Endothelial cell of umbilical vein (primary cell): ENCODE measurements at regions not wholly inside any gene's neighbourhood (a gene's known extent, or its start where the extent isn't known, plus 50 kb on each side); places are given as distances from the start of the nearest gene placed in this dataset.

ENCODE experiments used
- BruUV-seq: library from RNA; stranded (reverse); fragments of 400-500 nt; replicated peaks from 2 replicates; lab custom pipeline; 2021; lab: Mats Ljungman, UMichigan
- CTCF ChIA-PET: fragments of 300-600, 350-600 bp; sonication (Branson Sonifier 250); formaldehyde crosslinking; loops from one replicate; lab custom pipeline; 2021; ENCODE audit warnings: antibody characterized with exemption, inconsistent platforms; lab: Charles Lee
- POLR2A ChIA-PET: fragments of 300-600, 350-600 bp; sonication (Branson Sonifier 250); formaldehyde crosslinking; loops from one replicate; lab custom pipeline; 2021; ENCODE audit warnings: antibody characterized with exemption, inconsistent platforms; lab: Charles Lee
- DNase-seq: peaks from one replicate; pipeline ENCODE4 v3.0.0-alpha.2; 2011; ENCODE audit warnings: low read depth, low spot score
- FAIRE-seq: peaks from 2 replicates; lab custom pipeline; 2011; peaks lifted over from hg19 to GRCh38; lab: Jason Lieb, UNC
- H2AFZ ChIP-seq: 2 replicates; pipeline ENCODE4 v1.6.0; 2012; ENCODE audit warnings: low read depth, low read length, control low read depth, inconsistent platforms
- H3K27ac ChIP-seq: 2 replicates; pipeline ENCODE4 v1.5.1; 2011; ENCODE audit warnings: low read depth, mild to moderate bottlenecking, control low read depth, low read length, moderate library complexity; ENCODE audit not compliant: insufficient read depth
- H3K27me3 ChIP-seq, 2 experiments: 2 replicates each; pipeline versions ENCODE4 v1.6.0 to v1.6.1; 2011; ENCODE audit warnings: low read length in 2 of 2, mixed read lengths in 1 of 2; ENCODE audit not compliant: control insufficient read depth in 2 of 2, insufficient read depth in 2 of 2
- H3K36me3 ChIP-seq, 2 experiments: 2 replicates in 1 of 2; 3 replicates in 1 of 2; pipeline ENCODE4 v1.5.1; 2011; ENCODE audit warnings: low read length in 2 of 2, mild to moderate bottlenecking in 1 of 2, moderate library complexity in 1 of 2; ENCODE audit not compliant: control insufficient read depth in 2 of 2, insufficient read depth in 2 of 2; ENCODE audit errors: extremely low read depth in 1 of 2
- H3K4me1 ChIP-seq: 3 replicates; pipeline ENCODE4 v1.5.1; 2011; ENCODE audit warnings: mild to moderate bottlenecking, low read length; ENCODE audit not compliant: control insufficient read depth, insufficient read depth; ENCODE audit errors: extremely low read depth
- H3K4me2 ChIP-seq: 2 replicates; pipeline ENCODE4 v1.6.1; 2011; ENCODE audit warnings: low read length, control low read depth, mixed read lengths; ENCODE audit not compliant: insufficient read depth
- H3K4me3 ChIP-seq, 3 experiments: fragments of 200-600 bp in 1 of 3; sonication (generic), shearing (Covaris generic) in 1 of 3; replicated peaks in 1 of 3; 2 replicates each; pipeline ENCODE4 v1.5.1; 2011 to 2016; ENCODE audit warnings: control low read depth in 3 of 3, low read length in 3 of 3, mild to moderate bottlenecking in 2 of 3, inconsistent platforms in 1 of 3, low read depth in 1 of 3, moderate library complexity in 1 of 3; ENCODE audit not compliant: insufficient read depth in 1 of 3
- H3K79me2 ChIP-seq: 2 replicates; pipeline ENCODE4 v1.6.0; 2012; ENCODE audit warnings: low read length, inconsistent platforms; ENCODE audit not compliant: control insufficient read depth, insufficient read depth
- H3K9ac ChIP-seq: replicated peaks from 2 replicates; pipeline ENCODE3; 2011; ENCODE audit warnings: low read length, control low read depth; ENCODE audit not compliant: insufficient read depth; ENCODE audit errors: extremely low read depth
- H3K9me1 ChIP-seq: replicated peaks from 3 replicates; pipeline ENCODE4 v1.6.0; 2011; ENCODE audit warnings: mild to moderate bottlenecking, low read length; ENCODE audit not compliant: control insufficient read depth, insufficient read depth; ENCODE audit errors: extremely low read depth
- H3K9me3 ChIP-seq: replicated peaks from 2 replicates; pipeline ENCODE4 v1.5.1; 2012; ENCODE audit warnings: low read length, inconsistent platforms; ENCODE audit not compliant: control insufficient read depth, insufficient read depth
- H4K20me1 ChIP-seq: replicated peaks from 2 replicates; pipeline ENCODE3; 2011; ENCODE audit warnings: mild to moderate bottlenecking, low read length; ENCODE audit not compliant: control insufficient read depth, insufficient read depth; ENCODE audit errors: extremely low read depth
- EZH2 ChIP-seq: IDR thresholded peaks from 2 replicates; pipeline ENCODE4 v1.6.1; 2012; ENCODE audit warnings: borderline replicate concordance, low read depth, mild to moderate bottlenecking, moderate library complexity, low read length, inconsistent platforms; ENCODE audit not compliant: severe bottlenecking
- FOS ChIP-seq: IDR thresholded peaks from 2 replicates; pipeline ENCODE4 v1.6.1; 2011; ENCODE audit warnings: mild to moderate bottlenecking, low read length, moderate library complexity, borderline replicate concordance; ENCODE audit not compliant: insufficient read depth
- GATA2 ChIP-seq: IDR thresholded peaks from 2 replicates; pipeline ENCODE4 v1.7.0; 2011; ENCODE audit warnings: low read depth, mild to moderate bottlenecking, moderate library complexity, mixed read lengths, low read length; ENCODE audit not compliant: insufficient read length, insufficient read depth
- JUN ChIP-seq: IDR thresholded peaks from 2 replicates; pipeline ENCODE4 v1.6.1; 2011; ENCODE audit warnings: borderline replicate concordance, low read depth; ENCODE audit not compliant: insufficient read length, insufficient read depth
- MAX ChIP-seq: IDR thresholded peaks from 2 replicates; pipeline ENCODE4 v1.6.1; 2011; ENCODE audit not compliant: insufficient read depth, insufficient read length
- MYC ChIP-seq: IDR thresholded peaks from one replicate; pipeline ENCODE4 v1.6.1; 2011; ENCODE audit warnings: mild to moderate bottlenecking, low read depth, low read length
- POLR2A ChIP-seq: IDR thresholded peaks from 2 replicates; pipeline ENCODE4 v1.6.1; 2012; ENCODE audit warnings: low read depth, mild to moderate bottlenecking, control low read depth, low read length
- POLR2AphosphoS5 ChIP-seq: IDR thresholded peaks from 2 replicates; pipeline ENCODE4 v1.6.1; 2012; ENCODE audit warnings: low read depth, mild to moderate bottlenecking, control low read depth, low read length, moderate library complexity; ENCODE audit not compliant: insufficient read depth
- dilution Hi-C: fragments of 300-500 bp; cut with MboI; formaldehyde crosslinking; loops from one replicate; pipeline ENCODE4 v1.15.0; 2019; ENCODE audit warnings: low sequenced_read_pairs; ENCODE audit not compliant: extremely low pct_ligation_motif_present
- intact Hi-C: fragments of 100-400 bp; cut with micrococcal nuclease; formaldehyde crosslinking; loops from one replicate; pipeline ENCODE4 v1.10.0; 2022
- TF ChIP-seq, protein P1 (sequence below), 2 donors: IDR thresholded peaks; 1 replicate in 1 of 2; 2 replicates in 1 of 2; pipeline ENCODE4 v1.5.1; 2011; ENCODE audit warnings: low read length in 2 of 2, mild to moderate bottlenecking in 2 of 2, moderate library complexity in 2 of 2, control low read depth in 1 of 2, inconsistent platforms in 1 of 2, low read depth in 1 of 2; ENCODE audit not compliant: insufficient read depth in 1 of 2; ENCODE audit errors: extremely low read depth in 1 of 2

DNA sequence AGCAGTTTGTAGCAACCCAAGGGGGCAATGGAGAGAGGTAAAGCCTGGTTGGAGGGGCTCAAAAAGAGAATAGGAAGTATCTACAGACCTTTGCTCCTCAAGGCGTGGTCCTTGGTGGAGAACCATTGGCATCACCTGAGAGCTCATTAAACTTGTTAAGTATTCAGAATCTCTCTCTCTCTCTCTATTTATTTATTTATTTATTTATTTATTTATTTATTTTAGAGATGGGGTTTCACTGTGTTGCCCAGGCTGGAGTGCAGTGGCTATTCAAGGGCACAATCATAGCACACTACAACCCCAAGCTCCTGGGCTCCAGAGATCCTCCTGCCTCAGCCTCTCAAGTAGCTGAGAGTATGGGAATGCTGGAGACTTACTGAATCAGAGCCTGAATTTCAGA is 193.1 kb upstream of the ADCY2 start:
- FAIRE-seq: no peak
- H3K4me1 ChIP-seq: no peaks in the 10 kb centered on the region
- no peak for DNase-seq
- H3K79me2 ChIP-seq: no peaks in the 10 kb centered on the region
- POLR2A ChIA-PET: no interaction called here
- no peaks in the 10 kb centered on the region for H3K9me1 ChIP-seq
- H2AFZ ChIP-seq: no peak overlapping the region
- H3K4me3 ChIP-seq: no peak overlapping the region
- no peaks in the 10 kb centered on the region for H3K36me3 ChIP-seq
- H3K4me2 ChIP-seq: no peak overlapping the region
- CTCF ChIA-PET: no interaction called here
- H3K9me3 ChIP-seq: peaks cover 4% of the 10 kb centered on the region
- BruUV-seq: no TSS peak
- no peaks in the 10 kb centered on the region for H4K20me1 ChIP-seq
- dilution Hi-C loops (no loop called here), intact Hi-C loops (no loop called here)
- H3K9ac ChIP-seq: no peak overlapping the region
- no peak overlapping the region for H3K27ac ChIP-seq
- no peaks in the 10 kb centered on the region for H3K27me3 ChIP-seq
- no peak for TF ChIP-seq JUN
- TF ChIP-seq, protein P1, sequence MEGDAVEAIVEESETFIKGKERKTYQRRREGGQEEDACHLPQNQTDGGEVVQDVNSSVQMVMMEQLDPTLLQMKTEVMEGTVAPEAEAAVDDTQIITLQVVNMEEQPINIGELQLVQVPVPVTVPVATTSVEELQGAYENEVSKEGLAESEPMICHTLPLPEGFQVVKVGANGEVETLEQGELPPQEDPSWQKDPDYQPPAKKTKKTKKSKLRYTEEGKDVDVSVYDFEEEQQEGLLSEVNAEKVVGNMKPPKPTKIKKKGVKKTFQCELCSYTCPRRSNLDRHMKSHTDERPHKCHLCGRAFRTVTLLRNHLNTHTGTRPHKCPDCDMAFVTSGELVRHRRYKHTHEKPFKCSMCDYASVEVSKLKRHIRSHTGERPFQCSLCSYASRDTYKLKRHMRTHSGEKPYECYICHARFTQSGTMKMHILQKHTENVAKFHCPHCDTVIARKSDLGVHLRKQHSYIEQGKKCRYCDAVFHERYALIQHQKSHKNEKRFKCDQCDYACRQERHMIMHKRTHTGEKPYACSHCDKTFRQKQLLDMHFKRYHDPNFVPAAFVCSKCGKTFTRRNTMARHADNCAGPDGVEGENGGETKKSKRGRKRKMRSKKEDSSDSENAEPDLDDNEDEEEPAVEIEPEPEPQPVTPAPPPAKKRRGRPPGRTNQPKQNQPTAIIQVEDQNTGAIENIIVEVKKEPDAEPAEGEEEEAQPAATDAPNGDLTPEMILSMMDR (IDR thresholded peaks at IDR 0.05; ENCODE audit: extremely low read depth in 1 of 2, insufficient read depth in 1 of 2, low read depth in 1 of 2, low read length in 2 of 2): no peak
- TF ChIP-seq POLR2A: no peak
- no peak for TF ChIP-seq MAX
- no peak for TF ChIP-seq POLR2AphosphoS5

- H2AFZ ChIP-seq: no peak overlapping the region
- no peak for TF ChIP-seq MAX
- TF ChIP-seq, protein P1 (IDR thresholded peaks at IDR 0.05; ENCODE audit: extremely low read depth in 1 of 2, insufficient read depth in 1 of 2, low read depth in 1 of 2, low read length in 2 of 2): no peak
- no peak for TF ChIP-seq POLR2AphosphoS5
- no peak for TF ChIP-seq MYC
- no peak for TF ChIP-seq FOS
- TF ChIP-seq POLR2A: no peak
- TF ChIP-seq JUN: no peak
- TF ChIP-seq EZH2: no peak
- TF ChIP-seq GATA2: no peak
- H3K4me3 ChIP-seq: no peak overlapping the region
- no peaks in the 10 kb centered on the region for H4K20me1 ChIP-seq
- H3K9ac ChIP-seq: no peak overlapping the region
- CTCF ChIA-PET: no interaction called here
- H3K27ac ChIP-seq: no peak overlapping the region
- dilution Hi-C loops (no loop called here), intact Hi-C loops (no loop called here)
- H3K9me1 ChIP-seq: no peaks in the 10 kb centered on the region
- no peak for FAIRE-seq
- POLR2A ChIA-PET: no interaction called here
- no peak overlapping the region for H3K4me2 ChIP-seq
- no peak for DNase-seq
- H3K4me1 ChIP-seq: no peaks in the 10 kb centered on the region
- no peaks in the 10 kb centered on the region for H3K36me3 ChIP-seq
- no TSS peak for BruUV-seq
- no peaks in the 10 kb centered on the region for H3K27me3 ChIP-seq
- H3K9me3 ChIP-seq: peaks cover 2% of the 10 kb centered on the region
- no peaks in the 10 kb centered on the region for H3K79me2 ChIP-seq
Observed at GRCh38 chr5:7207979-7208378, 188.0 kb upstream of the ADCY2 start.
